ENCODE measurements at regions not wholly inside any gene's neighbourhood (a gene's known extent, or its start where the extent isn't known, plus 50 kb on each side); places are given as distances from the start of the nearest gene placed in this dataset.

- H3K36me3 ChIP-seq, result no peaks in the 10 kb centered on the region
- no peak for TF ChIP-seq CTCF (IDR thresholded peaks at IDR 0.05; ENCODE audit: low read depth, low read length)
- peaks cover 6% of the 10 kb centered on the region for H3K4me1 ChIP-seq (ENCODE audit: low read depth)
- H3K27ac ChIP-seq, result no peak overlapping the region
- no peak overlapping the region for H3K4me3 ChIP-seq
- H3K27me3 ChIP-seq, result no peaks in the 10 kb centered on the region
- DNase-seq (ENCODE audit: low read depth in 1 of 2, low spot score in 1 of 2), result no peak
- no peaks in the 10 kb centered on the region for H3K9me3 ChIP-seq (ENCODE audit: low read depth)
These were observed 153.4 kb downstream of the PIK3R1 start for GRCh38 chr5:68369023-68369359.

GRCh38 chr5:68369457-68370125 lies 154.0 kb downstream of the PIK3R1 start:
- no peak for DNase-seq (ENCODE audit: low read depth in 1 of 2, low spot score in 1 of 2)
- Histone ChIP-seq H3K9me3 (ENCODE audit: low read depth) (no peaks in the 10 kb centered on the region), H3K36me3 (no peaks in the 10 kb centered on the region), H3K27me3 (no peaks in the 10 kb centered on the region), H3K27ac (no peak overlapping the region), H3K4me1 (ENCODE audit: low read depth) (peaks cover 6% of the 10 kb centered on the region), H3K4me3 (no peak overlapping the region)
- TF ChIP-seq CTCF (IDR thresholded peaks at IDR 0.05; ENCODE audit: low read depth, low read length), result no peak

GRCh38 chr5:68370196-68370595 lies 154.6 kb downstream of the PIK3R1 start:
- peaks cover 6% of the 10 kb centered on the region for H3K4me1 ChIP-seq (ENCODE audit: low read depth)
- no peak overlapping the region for H3K4me3 ChIP-seq
- TF ChIP-seq CTCF (IDR thresholded peaks at IDR 0.05; ENCODE audit: low read depth, low read length), result no peak
- no peaks in the 10 kb centered on the region for H3K36me3 ChIP-seq
- DNase-seq (ENCODE audit: low read depth in 1 of 2, low spot score in 1 of 2), result no peak
- no peak overlapping the region for H3K27ac ChIP-seq
- no peaks in the 10 kb centered on the region for H3K27me3 ChIP-seq
- no peaks in the 10 kb centered on the region for H3K9me3 ChIP-seq (ENCODE audit: low read depth)

- Histone ChIP-seq H3K9me3 (ENCODE audit: low read depth) (no peaks in the 10 kb centered on the region), H3K36me3 (no peaks in the 10 kb centered on the region), H3K27ac (no peak overlapping the region), H3K27me3 (no peaks in the 10 kb centered on the region), H3K4me3 (no peak overlapping the region), H3K4me1 (ENCODE audit: low read depth) (peaks cover 6% of the 10 kb centered on the region)
- no peak for DNase-seq (ENCODE audit: low read depth in 1 of 2, low spot score in 1 of 2)
- no peak for TF ChIP-seq CTCF (IDR thresholded peaks at IDR 0.05; ENCODE audit: low read depth, low read length)
These were observed 156.1 kb downstream of the PIK3R1 start for GRCh38 chr5:68371607-68372006.

GRCh38 chr5:68372161-68372560 lies 156.6 kb downstream of the PIK3R1 start:
- H3K4me1 ChIP-seq (ENCODE audit: low read depth), result peaks cover 6% of the 10 kb centered on the region
- no peak for DNase-seq (ENCODE audit: low read depth in 1 of 2, low spot score in 1 of 2)
- H3K27ac ChIP-seq, result no peak overlapping the region
- H3K36me3 ChIP-seq, result no peaks in the 10 kb centered on the region
- H3K9me3 ChIP-seq (ENCODE audit: low read depth), result no peaks in the 10 kb centered on the region
- TF ChIP-seq CTCF (IDR thresholded peaks at IDR 0.05; ENCODE audit: low read depth, low read length), result no peak
- no peaks in the 10 kb centered on the region for H3K27me3 ChIP-seq
- no peak overlapping the region for H3K4me3 ChIP-seq

Measured in cardiac muscle cell (in vitro differentiated cells and primary cell).